DND-41 (cell line): ENCODE measurements at regions not wholly inside any gene's neighbourhood (a gene's known extent, or its start where the extent isn't known, plus 50 kb on each side); places are given as distances from the start of the nearest gene placed in this dataset.

Experiments
- EZH2 ChIP-seq: IDR thresholded peaks from 3 replicates; pipeline ENCODE4 v1.6.1; 2012; ENCODE audit warnings: borderline replicate concordance, low read depth, mild to moderate bottlenecking, moderate library complexity, low read length, inconsistent platforms; ENCODE audit not compliant: severe bottlenecking
- TF ChIP-seq, protein P1 (sequence below): IDR thresholded peaks from 2 replicates; pipeline ENCODE4 v1.5.1; 2012; ENCODE audit warnings: borderline replicate concordance, low read length, moderate library complexity, mild to moderate bottlenecking; ENCODE audit not compliant: poor library complexity, severe bottlenecking; ENCODE audit errors: extremely low read depth

- TF ChIP-seq, protein P1, sequence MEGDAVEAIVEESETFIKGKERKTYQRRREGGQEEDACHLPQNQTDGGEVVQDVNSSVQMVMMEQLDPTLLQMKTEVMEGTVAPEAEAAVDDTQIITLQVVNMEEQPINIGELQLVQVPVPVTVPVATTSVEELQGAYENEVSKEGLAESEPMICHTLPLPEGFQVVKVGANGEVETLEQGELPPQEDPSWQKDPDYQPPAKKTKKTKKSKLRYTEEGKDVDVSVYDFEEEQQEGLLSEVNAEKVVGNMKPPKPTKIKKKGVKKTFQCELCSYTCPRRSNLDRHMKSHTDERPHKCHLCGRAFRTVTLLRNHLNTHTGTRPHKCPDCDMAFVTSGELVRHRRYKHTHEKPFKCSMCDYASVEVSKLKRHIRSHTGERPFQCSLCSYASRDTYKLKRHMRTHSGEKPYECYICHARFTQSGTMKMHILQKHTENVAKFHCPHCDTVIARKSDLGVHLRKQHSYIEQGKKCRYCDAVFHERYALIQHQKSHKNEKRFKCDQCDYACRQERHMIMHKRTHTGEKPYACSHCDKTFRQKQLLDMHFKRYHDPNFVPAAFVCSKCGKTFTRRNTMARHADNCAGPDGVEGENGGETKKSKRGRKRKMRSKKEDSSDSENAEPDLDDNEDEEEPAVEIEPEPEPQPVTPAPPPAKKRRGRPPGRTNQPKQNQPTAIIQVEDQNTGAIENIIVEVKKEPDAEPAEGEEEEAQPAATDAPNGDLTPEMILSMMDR = no peak
- no peak for TF ChIP-seq EZH2
Measured at GRCh38 chr9:102000956-102001355, 262.5 kb upstream of the GRIN3A start.
